ENCODE measurements at regions not wholly inside any gene's neighbourhood (a gene's known extent, or its start where the extent isn't known, plus 50 kb on each side); places are given as distances from the start of the nearest gene placed in this dataset.
"Not testable (repeated sequence)": the region's sequence is repeated elsewhere in the genome, so short reads cannot be mapped to it uniquely, and the experiment has no call there.

GRCh38 chr22:25504017-25504416, 60.5 kb upstream of the GRK3 start:
- TF ChIP-seq POLR2A (IDR thresholded peaks at IDR 0.05; ENCODE audit: low read depth, low read length); POLR2AphosphoS5 (IDR thresholded peaks at IDR 0.05; ENCODE audit: low read depth, low read length); TAF1 (IDR thresholded peaks at IDR 0.05; ENCODE audit: borderline replicate concordance, low read depth, low read length): not testable (repeated sequence)
